ENCODE measurements at regions not wholly inside any gene's neighbourhood (a gene's known extent, or its start where the extent isn't known, plus 50 kb on each side); places are given as distances from the start of the nearest gene placed in this dataset.
"Not testable (repeated sequence)": the region's sequence is repeated elsewhere in the genome, so short reads cannot be mapped to it uniquely, and the experiment has no call there.

DNA sequence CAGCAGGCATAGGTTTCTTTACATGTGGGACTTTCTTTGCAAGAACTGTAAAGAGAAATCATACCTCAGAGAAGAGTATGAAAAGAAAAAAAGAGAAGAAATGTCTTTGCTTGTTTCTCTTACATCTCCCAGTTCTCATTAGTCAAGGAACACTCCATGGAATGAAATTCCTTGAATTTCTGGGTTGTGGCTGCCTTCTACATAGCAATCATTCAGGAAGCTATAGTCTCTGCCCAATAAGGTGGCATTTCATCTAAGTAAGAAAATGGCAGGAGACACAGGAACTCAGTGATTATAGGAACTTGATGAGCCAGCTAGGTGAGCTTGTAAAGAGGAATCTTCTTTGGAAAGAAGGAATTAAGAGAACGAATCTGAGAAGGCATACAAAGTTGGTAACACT lies 197.0 kb upstream of the FKBP1C start:
- H3K36me3 ChIP-seq = no peaks in the 10 kb centered on the region
- TF ChIP-seq, protein P1, sequence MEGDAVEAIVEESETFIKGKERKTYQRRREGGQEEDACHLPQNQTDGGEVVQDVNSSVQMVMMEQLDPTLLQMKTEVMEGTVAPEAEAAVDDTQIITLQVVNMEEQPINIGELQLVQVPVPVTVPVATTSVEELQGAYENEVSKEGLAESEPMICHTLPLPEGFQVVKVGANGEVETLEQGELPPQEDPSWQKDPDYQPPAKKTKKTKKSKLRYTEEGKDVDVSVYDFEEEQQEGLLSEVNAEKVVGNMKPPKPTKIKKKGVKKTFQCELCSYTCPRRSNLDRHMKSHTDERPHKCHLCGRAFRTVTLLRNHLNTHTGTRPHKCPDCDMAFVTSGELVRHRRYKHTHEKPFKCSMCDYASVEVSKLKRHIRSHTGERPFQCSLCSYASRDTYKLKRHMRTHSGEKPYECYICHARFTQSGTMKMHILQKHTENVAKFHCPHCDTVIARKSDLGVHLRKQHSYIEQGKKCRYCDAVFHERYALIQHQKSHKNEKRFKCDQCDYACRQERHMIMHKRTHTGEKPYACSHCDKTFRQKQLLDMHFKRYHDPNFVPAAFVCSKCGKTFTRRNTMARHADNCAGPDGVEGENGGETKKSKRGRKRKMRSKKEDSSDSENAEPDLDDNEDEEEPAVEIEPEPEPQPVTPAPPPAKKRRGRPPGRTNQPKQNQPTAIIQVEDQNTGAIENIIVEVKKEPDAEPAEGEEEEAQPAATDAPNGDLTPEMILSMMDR (IDR thresholded peaks at IDR 0.05) = no peak
- ATAC-seq (no peak), DNase-seq (no peak)
- WGBS, 2 donors = 58 to 64% methylated on average over 1 of the region's 1 CpG
- no peaks in the 10 kb centered on the region for H3K9me3 ChIP-seq
- H3K4me3 ChIP-seq = no peak overlapping the region
- no peak overlapping the region for H3K27ac ChIP-seq
- no peaks in the 10 kb centered on the region for H3K4me1 ChIP-seq
- H3K27me3 ChIP-seq = no peaks in the 10 kb centered on the region
- intact Hi-C loops (cut with DNase I) = no loop called here

DNA sequence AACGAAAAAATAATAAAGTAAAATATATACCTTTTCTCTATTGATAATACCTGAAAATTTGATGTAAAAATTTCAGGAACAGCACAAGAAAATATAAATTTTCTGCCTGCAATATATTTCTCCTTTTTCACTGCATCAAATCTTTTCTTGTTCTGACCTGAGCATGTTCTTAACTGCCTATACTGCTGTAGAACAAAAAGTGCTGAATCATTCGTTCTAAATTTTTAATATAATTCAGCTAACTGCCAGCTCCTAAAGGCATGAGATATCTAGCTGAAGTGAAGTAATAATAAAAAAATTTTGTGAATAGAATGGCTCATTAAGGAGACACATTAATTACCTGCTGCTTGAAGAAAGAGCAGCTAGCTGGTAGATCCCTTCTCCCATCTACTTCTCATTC lies 188.6 kb upstream of the FKBP1C start:
- TF ChIP-seq, protein P1 (IDR thresholded peaks at IDR 0.05) = no peak
- Histone ChIP-seq H3K4me1 (no peaks in the 10 kb centered on the region), H3K27me3 (no peaks in the 10 kb centered on the region), H3K9me3 (no peaks in the 10 kb centered on the region), H3K36me3 (no peaks in the 10 kb centered on the region), H3K4me3 (no peak overlapping the region), H3K27ac (no peak overlapping the region)
- 65 to 71% methylated on average over 2 of the region's 2 CpGs for WGBS, 2 donors
- DNase-seq = no peak
- intact Hi-C loops (cut with DNase I) = no loop called here
- ATAC-seq = no peak

DNA sequence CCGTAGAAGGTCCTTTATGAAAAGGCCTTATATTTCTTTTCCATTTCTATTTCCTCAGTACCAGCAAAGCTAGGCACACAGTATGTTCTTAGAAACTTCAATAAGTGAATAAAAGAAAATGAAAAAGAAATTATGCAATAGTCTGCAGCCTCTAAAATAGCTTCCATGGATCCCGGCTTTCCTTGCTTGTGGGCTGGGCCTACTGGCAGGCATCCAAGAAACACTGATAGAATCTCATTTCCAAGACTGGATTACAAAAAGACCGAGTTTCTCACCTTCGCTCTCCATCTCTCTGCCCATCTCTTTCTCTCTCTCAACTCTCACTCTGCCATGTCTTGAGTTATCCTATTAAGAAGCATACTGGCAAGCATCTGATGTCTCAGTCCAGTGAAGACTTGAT lies 187.5 kb upstream of the FKBP1C start:
- ATAC-seq = no peak
- Histone ChIP-seq H3K27ac (no peak overlapping the region), H3K36me3 (no peaks in the 10 kb centered on the region), H3K9me3 (no peaks in the 10 kb centered on the region), H3K27me3 (no peaks in the 10 kb centered on the region), H3K4me3 (no peak overlapping the region), H3K4me1 (no peaks in the 10 kb centered on the region)
- TF ChIP-seq, protein P1 (IDR thresholded peaks at IDR 0.05) = no peak
- intact Hi-C loops (cut with DNase I) = no loop called here
- no peak for DNase-seq
- WGBS, 2 donors = 54 to 60% methylated on average over 4 of the region's 4 CpGs

DNA sequence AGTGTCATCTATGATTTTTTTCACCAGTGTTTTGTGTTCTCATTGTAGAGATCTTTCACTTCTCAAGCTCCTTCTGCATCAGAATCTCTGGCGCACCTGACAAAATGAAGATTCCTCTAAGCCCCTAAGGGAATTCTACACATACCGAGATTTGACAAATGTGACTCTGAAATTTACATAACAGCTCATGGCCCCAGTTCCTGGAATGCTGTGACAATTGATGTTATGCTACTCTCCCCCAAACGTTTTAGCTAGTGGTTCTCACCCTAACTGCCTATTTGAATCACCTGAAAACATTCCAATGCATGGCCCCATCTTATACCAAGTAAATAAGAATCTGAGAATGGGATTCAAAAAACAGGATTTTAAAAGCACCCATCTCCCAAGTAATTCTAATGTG lies 162.1 kb upstream of the FKBP1C start:
- no peak for DNase-seq
- peaks cover 0 to 12% (median 0%) of the 10 kb centered on the region in 11 donors for H3K9me3 ChIP-seq
- H3K36me3 ChIP-seq = no peaks in the 10 kb centered on the region
- WGBS, 2 donors = 67 to 71% methylated on average over 3 of the region's 3 CpGs
- H3K27ac ChIP-seq = no peak overlapping the region
- no peak for ATAC-seq
- TF ChIP-seq, protein P1 (IDR thresholded peaks at IDR 0.05) = no peak
- no peak overlapping the region for H3K4me3 ChIP-seq
- no peaks in the 10 kb centered on the region for H3K27me3 ChIP-seq
- intact Hi-C loops (cut with DNase I) = no loop called here
- H3K4me1 ChIP-seq = no peaks in the 10 kb centered on the region

DNA sequence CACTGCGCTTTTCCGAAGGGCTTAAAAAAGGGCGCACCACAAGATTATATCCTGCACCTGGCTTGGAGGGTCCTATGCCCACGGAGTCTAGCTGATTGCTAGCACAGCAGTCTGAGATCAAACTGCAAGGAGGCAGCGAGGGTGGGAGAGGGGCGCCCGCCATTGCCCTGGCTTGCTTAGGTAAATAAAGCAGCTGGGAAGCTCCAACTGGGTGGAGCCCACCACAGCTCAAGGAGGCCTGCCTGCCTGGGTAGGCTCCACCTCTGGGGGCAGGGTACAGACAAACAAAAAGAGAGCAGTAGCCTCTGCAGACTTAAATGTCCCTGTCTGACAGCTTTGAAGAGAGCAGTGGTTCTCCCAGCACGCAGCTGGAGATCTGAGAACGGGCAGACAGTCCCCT lies 158.1 kb upstream of the FKBP1C start:
- H3K9me3 ChIP-seq = peaks cover 0 to 16% (median 0%) of the 10 kb centered on the region in 11 donors
- H3K4me3 ChIP-seq; H3K27me3 ChIP-seq; ATAC-seq; H3K36me3 ChIP-seq; DNase-seq; H3K4me1 ChIP-seq; intact Hi-C loops (cut with DNase I); H3K27ac ChIP-seq: not testable (repeated sequence)
- 80 to 82% methylated on average over 9 of the region's 9 CpGs for WGBS, 2 donors

Measured in heart right ventricle (tissue), 16 donors.